Liver (tissue), 3 donors: ENCODE measurements at regions not wholly inside any gene's neighbourhood (a gene's known extent, or its start where the extent isn't known, plus 50 kb on each side); places are given as distances from the start of the nearest gene placed in this dataset.

Experiments
- CTCF ChIP-seq: fragments of 150-350 bp; IDR thresholded peaks from 2 replicates; pipeline ENCODE4 v1.5.1; 2017; ENCODE audit warnings: improper control_type of control experiment, low read depth, low read length; ENCODE audit not compliant: missing input control
- EGR1 ChIP-seq, 2 donors: IDR thresholded peaks; 2 replicates each; pipeline ENCODE4 v1.6.1; 2016 to 2018; ENCODE audit warnings: antibody characterized with exemption in 2 of 2, low read depth in 2 of 2
- FOXA1 ChIP-seq: IDR thresholded peaks from 2 replicates; pipeline ENCODE4 v1.6.1; 2016; ENCODE audit warnings: antibody characterized with exemption
- GABPA ChIP-seq, 2 donors: IDR thresholded peaks in 1 of 2; conservative IDR thresholded peaks in 1 of 2; 2 replicates each; pipeline ENCODE4 v1.6.1; 2016; ENCODE audit warnings: antibody characterized with exemption in 2 of 2, mild to moderate bottlenecking in 1 of 2, moderate library complexity in 1 of 2
- HNF4G ChIP-seq: IDR thresholded peaks from 2 replicates; pipeline ENCODE4 v1.6.1; 2016; ENCODE audit warnings: antibody characterized with exemption
- JUND ChIP-seq, 2 donors: IDR thresholded peaks; 2 replicates each; pipeline ENCODE4 v1.6.1; 2016; ENCODE audit warnings: antibody characterized with exemption in 2 of 2
- NR2F2 ChIP-seq: IDR thresholded peaks from 2 replicates; pipeline ENCODE4 v1.6.1; 2016; ENCODE audit warnings: antibody characterized with exemption
- RAD21 ChIP-seq, 2 donors: IDR thresholded peaks; 2 replicates each; pipeline ENCODE4 v1.6.1; 2016; ENCODE audit warnings: antibody characterized with exemption in 2 of 2, mild to moderate bottlenecking in 2 of 2
- YY1 ChIP-seq: IDR thresholded peaks from 2 replicates; pipeline ENCODE4 v1.6.1; 2016; ENCODE audit warnings: antibody characterized with exemption, mild to moderate bottlenecking
- TF ChIP-seq, protein P1 (sequence below): IDR thresholded peaks from 2 replicates; pipeline ENCODE4 v1.6.1; 2016; ENCODE audit warnings: antibody characterized with exemption
- TF ChIP-seq, protein P2 (sequence below): IDR thresholded peaks from 2 replicates; pipeline ENCODE4 v1.6.1; 2016; ENCODE audit warnings: antibody characterized with exemption
- TF ChIP-seq, protein P3 (sequence below): IDR thresholded peaks from 2 replicates; pipeline ENCODE4 v1.6.1; 2016; ENCODE audit warnings: antibody characterized with exemption, mild to moderate bottlenecking
- donor health status: healthy.
- donor health status: healthy.

GRCh38 chr16:86133377-86133776, 234.4 kb downstream of the IRF8 start:
- TF ChIP-seq HNF4G = no peak
- no peak for TF ChIP-seq CTCF
- TF ChIP-seq RAD21 (IDR thresholded peaks at IDR 0.05) = no peak
- TF ChIP-seq, protein P1, sequence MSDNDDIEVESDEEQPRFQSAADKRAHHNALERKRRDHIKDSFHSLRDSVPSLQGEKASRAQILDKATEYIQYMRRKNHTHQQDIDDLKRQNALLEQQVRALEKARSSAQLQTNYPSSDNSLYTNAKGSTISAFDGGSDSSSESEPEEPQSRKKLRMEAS = no peak
- TF ChIP-seq GABPA (IDR thresholded peaks at IDR 0.05 in 1 of 2, conservative IDR thresholded peaks at IDR 0.05 in 1 of 2) = no peak
- TF ChIP-seq, protein P2, sequence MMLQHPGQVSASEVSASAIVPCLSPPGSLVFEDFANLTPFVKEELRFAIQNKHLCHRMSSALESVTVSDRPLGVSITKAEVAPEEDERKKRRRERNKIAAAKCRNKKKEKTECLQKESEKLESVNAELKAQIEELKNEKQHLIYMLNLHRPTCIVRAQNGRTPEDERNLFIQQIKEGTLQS = no peak
- TF ChIP-seq, protein P3, sequence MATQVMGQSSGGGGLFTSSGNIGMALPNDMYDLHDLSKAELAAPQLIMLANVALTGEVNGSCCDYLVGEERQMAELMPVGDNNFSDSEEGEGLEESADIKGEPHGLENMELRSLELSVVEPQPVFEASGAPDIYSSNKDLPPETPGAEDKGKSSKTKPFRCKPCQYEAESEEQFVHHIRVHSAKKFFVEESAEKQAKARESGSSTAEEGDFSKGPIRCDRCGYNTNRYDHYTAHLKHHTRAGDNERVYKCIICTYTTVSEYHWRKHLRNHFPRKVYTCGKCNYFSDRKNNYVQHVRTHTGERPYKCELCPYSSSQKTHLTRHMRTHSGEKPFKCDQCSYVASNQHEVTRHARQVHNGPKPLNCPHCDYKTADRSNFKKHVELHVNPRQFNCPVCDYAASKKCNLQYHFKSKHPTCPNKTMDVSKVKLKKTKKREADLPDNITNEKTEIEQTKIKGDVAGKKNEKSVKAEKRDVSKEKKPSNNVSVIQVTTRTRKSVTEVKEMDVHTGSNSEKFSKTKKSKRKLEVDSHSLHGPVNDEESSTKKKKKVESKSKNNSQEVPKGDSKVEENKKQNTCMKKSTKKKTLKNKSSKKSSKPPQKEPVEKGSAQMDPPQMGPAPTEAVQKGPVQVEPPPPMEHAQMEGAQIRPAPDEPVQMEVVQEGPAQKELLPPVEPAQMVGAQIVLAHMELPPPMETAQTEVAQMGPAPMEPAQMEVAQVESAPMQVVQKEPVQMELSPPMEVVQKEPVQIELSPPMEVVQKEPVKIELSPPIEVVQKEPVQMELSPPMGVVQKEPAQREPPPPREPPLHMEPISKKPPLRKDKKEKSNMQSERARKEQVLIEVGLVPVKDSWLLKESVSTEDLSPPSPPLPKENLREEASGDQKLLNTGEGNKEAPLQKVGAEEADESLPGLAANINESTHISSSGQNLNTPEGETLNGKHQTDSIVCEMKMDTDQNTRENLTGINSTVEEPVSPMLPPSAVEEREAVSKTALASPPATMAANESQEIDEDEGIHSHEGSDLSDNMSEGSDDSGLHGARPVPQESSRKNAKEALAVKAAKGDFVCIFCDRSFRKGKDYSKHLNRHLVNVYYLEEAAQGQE = no peak
- no peak for TF ChIP-seq JUND (IDR thresholded peaks at IDR 0.05)
- no peak for TF ChIP-seq EGR1 (IDR thresholded peaks at IDR 0.05; ENCODE audit: low read depth in 2 of 2)
- no peak for TF ChIP-seq FOXA1
- no peak for TF ChIP-seq NR2F2
- no peak for TF ChIP-seq YY1
